ENCODE measurements at regions not wholly inside any gene's neighbourhood (a gene's known extent, or its start where the extent isn't known, plus 50 kb on each side); places are given as distances from the start of the nearest gene placed in this dataset.

- TF ChIP-seq CTCF (IDR thresholded peaks at IDR 0.05; ENCODE audit: insufficient read depth, low read depth, low read length): no peak
- H3K4me3 ChIP-seq (ENCODE audit: low read depth, low read length): no peak overlapping the region
- DNase-seq (ENCODE audit: low read depth): no peak
These were observed 187.2 kb downstream of the FGFR2 start for GRCh38 chr10:121411004-121411403.

DNA sequence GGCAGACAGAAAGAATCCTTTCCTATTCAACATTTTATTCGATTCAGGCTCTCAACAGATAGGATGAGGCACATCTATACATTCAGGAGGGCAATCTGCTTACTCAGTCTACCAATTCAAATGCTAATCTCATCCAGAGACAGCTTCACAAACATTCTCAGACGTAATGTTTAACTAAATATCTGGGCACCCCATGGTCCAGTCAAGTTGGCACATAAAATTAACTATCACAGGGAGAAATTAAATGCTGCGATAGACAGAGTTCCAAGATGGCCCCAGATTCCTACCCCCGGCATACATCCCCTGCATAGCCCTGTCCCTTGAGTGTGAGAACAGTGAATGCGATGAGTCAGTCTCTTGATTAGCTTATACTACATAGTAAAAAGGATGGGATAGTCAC is 184.3 kb downstream of the FGFR2 start:
- no peak for TF ChIP-seq CTCF (IDR thresholded peaks at IDR 0.05; ENCODE audit: insufficient read depth, low read depth, low read length)
- no peak for DNase-seq (ENCODE audit: low read depth)
- H3K4me3 ChIP-seq (ENCODE audit: low read depth, low read length): no peak overlapping the region

- no peak for DNase-seq (ENCODE audit: low read depth)
- H3K4me3 ChIP-seq (ENCODE audit: low read depth, low read length): no peak overlapping the region
- no peak for TF ChIP-seq CTCF (IDR thresholded peaks at IDR 0.05; ENCODE audit: insufficient read depth, low read depth, low read length)
These were observed 183.7 kb downstream of the FGFR2 start for GRCh38 chr10:121414366-121415062.

- H3K4me3 ChIP-seq (ENCODE audit: low read depth, low read length): no peak overlapping the region
- TF ChIP-seq CTCF (IDR thresholded peaks at IDR 0.05; ENCODE audit: insufficient read depth, low read depth, low read length): no peak
- DNase-seq (ENCODE audit: low read depth): no peak
These were observed 183.2 kb downstream of the FGFR2 start for GRCh38 chr10:121415063-121415399.

DNA sequence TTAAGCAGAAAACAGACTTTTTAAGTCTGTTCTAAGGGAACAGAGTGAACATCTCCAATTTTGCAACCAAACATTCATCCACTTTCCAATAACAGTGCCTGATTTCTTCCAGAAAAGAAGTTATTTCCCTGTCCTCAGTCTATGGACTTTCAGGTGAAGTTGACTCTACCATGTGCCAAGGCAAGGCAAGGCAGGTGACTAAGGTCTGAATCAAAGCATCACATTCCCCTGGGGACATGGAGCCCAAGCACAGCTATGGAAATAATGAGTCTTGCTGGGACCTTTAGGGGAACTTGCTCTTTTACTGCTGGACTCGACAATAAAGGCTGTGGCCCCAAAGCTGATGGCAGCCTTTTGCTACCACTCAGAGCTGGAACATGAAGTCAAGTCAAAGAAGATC is 182.2 kb downstream of the FGFR2 start:
- H3K4me3 ChIP-seq (ENCODE audit: low read depth, low read length): no peak overlapping the region
- DNase-seq (ENCODE audit: low read depth): no peak
- TF ChIP-seq CTCF (IDR thresholded peaks at IDR 0.05; ENCODE audit: insufficient read depth, low read depth, low read length): no peak

GRCh38 chr10:121417298-121417697 is 180.9 kb downstream of the FGFR2 start:
- TF ChIP-seq CTCF (IDR thresholded peaks at IDR 0.05; ENCODE audit: insufficient read depth, low read depth, low read length): no peak
- H3K4me3 ChIP-seq (ENCODE audit: low read depth, low read length): no peak overlapping the region
- no peak for DNase-seq (ENCODE audit: low read depth)
